K562 (cell line): ENCODE measurements at regions not wholly inside any gene's neighbourhood (a gene's known extent, or its start where the extent isn't known, plus 50 kb on each side); places are given as distances from the start of the nearest gene placed in this dataset.
A peak's percentile ranks its signal among the peaks of the same experiment; 100 is the strongest.

ENCODE experiments used
- BRCA1 ChIP-seq, 2 experiments: fragments of 450-650 bp in 1 of 2; sonication (generic) in 1 of 2; formaldehyde crosslinking in 1 of 2; IDR thresholded peaks; 2 replicates each; pipeline versions ENCODE4 v1.5.0 to v1.6.1; 2017 to 2020; ENCODE audit warnings: mild to moderate bottlenecking in 1 of 2, missing genetic modification reagents in 1 of 2
- CBX1 ChIP-seq: sonication (generic); IDR thresholded peaks from 2 replicates; pipeline ENCODE4 v1.6.1; 2016; ENCODE audit warnings: antibody characterized with exemption, low read depth, mild to moderate bottlenecking
- DDX20 ChIP-seq: fragments of 450-650 bp; IDR thresholded peaks from 2 replicates; pipeline ENCODE4 v1.6.1; 2016; ENCODE audit warnings: missing genetic modification characterization, low read depth, mild to moderate bottlenecking, missing compliant biosample characterization, moderate library complexity
- ETV1 ChIP-seq: fragments of 450-650 bp; conservative IDR thresholded peaks from 2 replicates; pipeline ENCODE4 v1.6.1; 2016; ENCODE audit warnings: missing genetic modification characterization, control low read depth, low read depth, missing compliant biosample characterization
- HLTF ChIP-seq: fragments of 450-650 bp; IDR thresholded peaks from 2 replicates; pipeline ENCODE4 v1.6.1; 2016
- KHSRP ChIP-seq: fragments of 450-650 bp; IDR thresholded peaks from 2 replicates; pipeline ENCODE4 v1.6.1; 2017
- L3MBTL2 ChIP-seq: fragments of 450-650 bp; IDR thresholded peaks from 2 replicates; pipeline ENCODE4 v1.6.1; 2016; ENCODE audit warnings: mild to moderate bottlenecking, moderate library complexity
- SREBF2 ChIP-seq: sonication (generic); formaldehyde crosslinking; IDR thresholded peaks from 2 replicates; pipeline ENCODE4 v1.4.0; 2020; ENCODE audit warnings: mild to moderate bottlenecking, missing genetic modification reagents
- TEAD2 ChIP-seq: fragments of 450-650 bp; IDR thresholded peaks from 2 replicates; pipeline ENCODE4 v1.6.1; 2016; ENCODE audit warnings: missing genetic modification characterization, control low read depth, missing compliant biosample characterization
- ZC3H4 ChIP-seq: sonication (generic); formaldehyde crosslinking; IDR thresholded peaks from 2 replicates; pipeline ENCODE4 v1.9.0; 2021; ENCODE audit warnings: missing genetic modification reagents, borderline replicate concordance
- ZNF212 ChIP-seq: fragments of 450-650 bp; formaldehyde crosslinking; IDR thresholded peaks from 2 replicates; pipeline ENCODE4 v1.4.0; 2020; ENCODE audit warnings: mild to moderate bottlenecking
- TF ChIP-seq, protein P1 (sequence below): fragments of 200-800 bp; sonication (Bioruptor generic); IDR thresholded peaks from 2 replicates; pipeline ENCODE4 v1.6.1; 2017; ENCODE audit warnings: missing genetic modification characterization, missing compliant biosample characterization
- TF ChIP-seq, protein P2 (sequence below): IDR thresholded peaks from 2 replicates; pipeline ENCODE4 v1.6.1; 2016; ENCODE audit warnings: missing genetic modification characterization, missing compliant biosample characterization
- TF ChIP-seq, protein P3 (sequence below): fragments of 250-450 bp; sonication (Bioruptor Pico); IDR thresholded peaks from 2 replicates; pipeline ENCODE4 v1.4.0; 2020; ENCODE audit warnings: mild to moderate bottlenecking, moderate library complexity
- TF ChIP-seq, protein P4 (sequence below): fragments of 450-650 bp; formaldehyde crosslinking; IDR thresholded peaks from 2 replicates; pipeline ENCODE4 v1.4.0; 2022; ENCODE audit warnings: missing genetic modification characterization

DNA sequence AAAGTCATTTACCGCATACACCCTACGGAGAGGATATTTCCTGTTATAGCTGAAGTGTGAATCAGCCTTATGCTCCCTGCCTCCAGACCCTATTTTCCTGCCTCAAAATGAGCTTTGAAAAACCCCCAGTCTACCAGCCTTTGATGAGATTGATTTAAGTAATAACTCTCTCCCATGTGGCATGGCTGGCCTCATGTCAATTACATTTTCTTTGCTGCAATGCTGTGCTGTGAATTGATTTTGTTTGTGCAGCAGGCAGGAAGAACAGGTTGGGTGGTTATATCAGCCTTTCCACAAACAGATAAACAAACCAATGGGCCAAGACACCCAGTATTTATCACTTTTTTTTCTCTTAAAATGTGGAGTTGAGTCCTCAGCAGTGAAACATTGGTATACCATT lies 1105.5 kb upstream of the TMEM132C start (continued):
- TF ChIP-seq, protein P1, sequence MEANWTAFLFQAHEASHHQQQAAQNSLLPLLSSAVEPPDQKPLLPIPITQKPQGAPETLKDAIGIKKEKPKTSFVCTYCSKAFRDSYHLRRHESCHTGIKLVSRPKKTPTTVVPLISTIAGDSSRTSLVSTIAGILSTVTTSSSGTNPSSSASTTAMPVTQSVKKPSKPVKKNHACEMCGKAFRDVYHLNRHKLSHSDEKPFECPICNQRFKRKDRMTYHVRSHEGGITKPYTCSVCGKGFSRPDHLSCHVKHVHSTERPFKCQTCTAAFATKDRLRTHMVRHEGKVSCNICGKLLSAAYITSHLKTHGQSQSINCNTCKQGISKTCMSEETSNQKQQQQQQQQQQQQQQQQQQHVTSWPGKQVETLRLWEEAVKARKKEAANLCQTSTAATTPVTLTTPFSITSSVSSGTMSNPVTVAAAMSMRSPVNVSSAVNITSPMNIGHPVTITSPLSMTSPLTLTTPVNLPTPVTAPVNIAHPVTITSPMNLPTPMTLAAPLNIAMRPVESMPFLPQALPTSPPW (CRISPR knock-in tag): 0 out of 2 replicates have a peak, but pooled peaks have one; percentile 18
- no peak for TF ChIP-seq SREBF2
- TF ChIP-seq KHSRP: no peak
- no peak for TF ChIP-seq TEAD2 (tag)
- TF ChIP-seq, protein P2, sequence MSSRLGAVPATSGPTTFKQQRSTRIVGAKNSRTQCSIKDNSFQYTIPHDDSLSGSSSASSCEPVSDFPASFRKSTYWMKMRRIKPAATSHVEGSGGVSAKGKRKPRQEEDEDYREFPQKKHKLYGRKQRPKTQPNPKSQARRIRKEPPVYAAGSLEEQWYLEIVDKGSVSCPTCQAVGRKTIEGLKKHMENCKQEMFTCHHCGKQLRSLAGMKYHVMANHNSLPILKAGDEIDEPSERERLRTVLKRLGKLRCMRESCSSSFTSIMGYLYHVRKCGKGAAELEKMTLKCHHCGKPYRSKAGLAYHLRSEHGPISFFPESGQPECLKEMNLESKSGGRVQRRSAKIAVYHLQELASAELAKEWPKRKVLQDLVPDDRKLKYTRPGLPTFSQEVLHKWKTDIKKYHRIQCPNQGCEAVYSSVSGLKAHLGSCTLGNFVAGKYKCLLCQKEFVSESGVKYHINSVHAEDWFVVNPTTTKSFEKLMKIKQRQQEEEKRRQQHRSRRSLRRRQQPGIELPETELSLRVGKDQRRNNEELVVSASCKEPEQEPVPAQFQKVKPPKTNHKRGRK (tag): no peak
- TF ChIP-seq, protein P3, sequence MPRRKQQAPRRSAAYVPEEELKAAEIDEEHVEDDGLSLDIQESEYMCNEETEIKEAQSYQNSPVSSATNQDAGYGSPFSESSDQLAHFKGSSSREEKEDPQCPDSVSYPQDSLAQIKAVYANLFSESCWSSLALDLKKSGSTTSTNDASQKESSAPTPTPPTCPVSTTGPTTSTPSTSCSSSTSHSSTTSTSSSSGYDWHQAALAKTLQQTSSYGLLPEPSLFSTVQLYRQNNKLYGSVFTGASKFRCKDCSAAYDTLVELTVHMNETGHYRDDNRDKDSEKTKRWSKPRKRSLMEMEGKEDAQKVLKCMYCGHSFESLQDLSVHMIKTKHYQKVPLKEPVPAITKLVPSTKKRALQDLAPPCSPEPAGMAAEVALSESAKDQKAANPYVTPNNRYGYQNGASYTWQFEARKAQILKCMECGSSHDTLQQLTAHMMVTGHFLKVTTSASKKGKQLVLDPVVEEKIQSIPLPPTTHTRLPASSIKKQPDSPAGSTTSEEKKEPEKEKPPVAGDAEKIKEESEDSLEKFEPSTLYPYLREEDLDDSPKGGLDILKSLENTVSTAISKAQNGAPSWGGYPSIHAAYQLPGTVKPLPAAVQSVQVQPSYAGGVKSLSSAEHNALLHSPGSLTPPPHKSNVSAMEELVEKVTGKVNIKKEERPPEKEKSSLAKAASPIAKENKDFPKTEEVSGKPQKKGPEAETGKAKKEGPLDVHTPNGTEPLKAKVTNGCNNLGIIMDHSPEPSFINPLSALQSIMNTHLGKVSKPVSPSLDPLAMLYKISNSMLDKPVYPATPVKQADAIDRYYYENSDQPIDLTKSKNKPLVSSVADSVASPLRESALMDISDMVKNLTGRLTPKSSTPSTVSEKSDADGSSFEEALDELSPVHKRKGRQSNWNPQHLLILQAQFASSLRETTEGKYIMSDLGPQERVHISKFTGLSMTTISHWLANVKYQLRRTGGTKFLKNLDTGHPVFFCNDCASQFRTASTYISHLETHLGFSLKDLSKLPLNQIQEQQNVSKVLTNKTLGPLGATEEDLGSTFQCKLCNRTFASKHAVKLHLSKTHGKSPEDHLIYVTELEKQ (CRISPR knock-in tag): peak; percentile 76
- peak; percentile 68; the same call in 1 of the 2 replicates for TF ChIP-seq CBX1
- no peak for TF ChIP-seq HLTF
- no peak for TF ChIP-seq ZNF212
- TF ChIP-seq, protein P4, sequence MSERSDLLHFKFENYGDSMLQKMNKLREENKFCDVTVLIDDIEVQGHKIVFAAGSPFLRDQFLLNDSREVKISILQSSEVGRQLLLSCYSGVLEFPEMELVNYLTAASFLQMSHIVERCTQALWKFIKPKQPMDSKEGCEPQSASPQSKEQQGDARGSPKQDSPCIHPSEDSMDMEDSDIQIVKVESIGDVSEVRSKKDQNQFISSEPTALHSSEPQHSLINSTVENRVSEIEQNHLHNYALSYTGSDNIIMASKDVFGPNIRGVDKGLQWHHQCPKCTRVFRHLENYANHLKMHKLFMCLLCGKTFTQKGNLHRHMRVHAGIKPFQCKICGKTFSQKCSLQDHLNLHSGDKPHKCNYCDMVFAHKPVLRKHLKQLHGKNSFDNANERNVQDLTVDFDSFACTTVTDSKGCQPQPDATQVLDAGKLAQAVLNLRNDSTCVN (CRISPR knock-in tag): no peak
- TF ChIP-seq ETV1 (tag): peak; percentile 34
- TF ChIP-seq ZC3H4 (CRISPR knock-in tag): no peak
- TF ChIP-seq BRCA1 (IDR thresholded peaks at IDR 0.05): no peak
- TF ChIP-seq BRCA1 (CRISPR knock-in tag; IDR thresholded peaks at IDR 0.05): no peak
- peak; percentile 28; the same call in 1 of the 2 replicates for TF ChIP-seq L3MBTL2
- TF ChIP-seq DDX20 (tag): peak; percentile 79
